ENCODE measurements at regions not wholly inside any gene's neighbourhood (a gene's known extent, or its start where the extent isn't known, plus 50 kb on each side); places are given as distances from the start of the nearest gene placed in this dataset.

GRCh38 chr14:61929651-61930050 is 167.4 kb downstream of the SNAPC1 start:
- no peak overlapping the region for H3K4me3 Mint-ChIP-seq
- H3K4me1 Mint-ChIP-seq: peaks cover 8% of the 10 kb centered on the region
- TF ChIP-seq, protein P1, sequence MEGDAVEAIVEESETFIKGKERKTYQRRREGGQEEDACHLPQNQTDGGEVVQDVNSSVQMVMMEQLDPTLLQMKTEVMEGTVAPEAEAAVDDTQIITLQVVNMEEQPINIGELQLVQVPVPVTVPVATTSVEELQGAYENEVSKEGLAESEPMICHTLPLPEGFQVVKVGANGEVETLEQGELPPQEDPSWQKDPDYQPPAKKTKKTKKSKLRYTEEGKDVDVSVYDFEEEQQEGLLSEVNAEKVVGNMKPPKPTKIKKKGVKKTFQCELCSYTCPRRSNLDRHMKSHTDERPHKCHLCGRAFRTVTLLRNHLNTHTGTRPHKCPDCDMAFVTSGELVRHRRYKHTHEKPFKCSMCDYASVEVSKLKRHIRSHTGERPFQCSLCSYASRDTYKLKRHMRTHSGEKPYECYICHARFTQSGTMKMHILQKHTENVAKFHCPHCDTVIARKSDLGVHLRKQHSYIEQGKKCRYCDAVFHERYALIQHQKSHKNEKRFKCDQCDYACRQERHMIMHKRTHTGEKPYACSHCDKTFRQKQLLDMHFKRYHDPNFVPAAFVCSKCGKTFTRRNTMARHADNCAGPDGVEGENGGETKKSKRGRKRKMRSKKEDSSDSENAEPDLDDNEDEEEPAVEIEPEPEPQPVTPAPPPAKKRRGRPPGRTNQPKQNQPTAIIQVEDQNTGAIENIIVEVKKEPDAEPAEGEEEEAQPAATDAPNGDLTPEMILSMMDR (conservative IDR thresholded peaks at IDR 0.05): no peak
- H3K27ac Mint-ChIP-seq (ENCODE audit: unreplicated experiment): no peak overlapping the region
- no peaks in the 10 kb centered on the region for H3K36me3 Mint-ChIP-seq (ENCODE audit: low read depth)
- H3K27me3 Mint-ChIP-seq (ENCODE audit: low read depth): no peaks in the 10 kb centered on the region
- H3K9me3 Mint-ChIP-seq: no peaks in the 10 kb centered on the region
- DNase-seq (ENCODE audit: low read depth, low spot score): no peak

- no peak overlapping the region for H3K4me3 Mint-ChIP-seq
- no peaks in the 10 kb centered on the region for H3K36me3 Mint-ChIP-seq (ENCODE audit: low read depth)
- H3K9me3 Mint-ChIP-seq: no peaks in the 10 kb centered on the region
- DNase-seq (ENCODE audit: low read depth, low spot score): no peak
- TF ChIP-seq, protein P1 (conservative IDR thresholded peaks at IDR 0.05): no peak
- no peaks in the 10 kb centered on the region for H3K27me3 Mint-ChIP-seq (ENCODE audit: low read depth)
- H3K27ac Mint-ChIP-seq (ENCODE audit: unreplicated experiment): no peak overlapping the region
- peaks cover 8% of the 10 kb centered on the region for H3K4me1 Mint-ChIP-seq
Observed at GRCh38 chr14:61930101-61930857, 168.1 kb downstream of the SNAPC1 start.

GRCh38 chr14:61932974-61933373 is 170.8 kb downstream of the SNAPC1 start:
- H3K4me3 Mint-ChIP-seq: no peak overlapping the region
- H3K27ac Mint-ChIP-seq (ENCODE audit: unreplicated experiment): no peak overlapping the region
- no peaks in the 10 kb centered on the region for H3K36me3 Mint-ChIP-seq (ENCODE audit: low read depth)
- H3K27me3 Mint-ChIP-seq (ENCODE audit: low read depth): no peaks in the 10 kb centered on the region
- TF ChIP-seq, protein P1 (conservative IDR thresholded peaks at IDR 0.05): no peak
- peaks cover 14% of the 10 kb centered on the region for H3K4me1 Mint-ChIP-seq
- no peak for DNase-seq (ENCODE audit: low read depth, low spot score)
- no peaks in the 10 kb centered on the region for H3K9me3 Mint-ChIP-seq

DNA sequence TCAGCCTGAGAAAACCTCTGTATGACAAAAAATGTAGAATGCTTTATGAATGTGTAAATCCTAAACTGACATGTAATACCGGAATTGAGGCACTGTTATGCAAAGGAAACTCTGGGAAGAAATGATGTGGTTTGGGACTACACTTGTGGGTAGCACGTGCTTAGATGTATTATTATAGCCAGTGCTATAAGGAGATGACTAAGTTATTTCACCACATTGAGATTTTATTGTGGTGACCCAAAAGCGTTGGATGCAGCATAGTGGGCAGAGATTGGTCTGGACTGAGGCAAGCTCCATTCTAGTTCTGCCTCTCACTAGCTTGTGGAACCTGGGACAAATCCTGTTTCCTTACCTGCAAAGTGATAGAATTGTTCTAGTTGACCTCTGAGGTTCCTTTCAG is 172.2 kb downstream of the SNAPC1 start:
- peaks cover 14% of the 10 kb centered on the region for H3K4me1 Mint-ChIP-seq
- H3K9me3 Mint-ChIP-seq: no peaks in the 10 kb centered on the region
- no peak for DNase-seq (ENCODE audit: low read depth, low spot score)
- TF ChIP-seq, protein P1 (conservative IDR thresholded peaks at IDR 0.05): no peak
- no peak overlapping the region for H3K4me3 Mint-ChIP-seq
- no peaks in the 10 kb centered on the region for H3K27me3 Mint-ChIP-seq (ENCODE audit: low read depth)
- H3K36me3 Mint-ChIP-seq (ENCODE audit: low read depth): no peaks in the 10 kb centered on the region
- H3K27ac Mint-ChIP-seq (ENCODE audit: unreplicated experiment): no peak overlapping the region

DNA sequence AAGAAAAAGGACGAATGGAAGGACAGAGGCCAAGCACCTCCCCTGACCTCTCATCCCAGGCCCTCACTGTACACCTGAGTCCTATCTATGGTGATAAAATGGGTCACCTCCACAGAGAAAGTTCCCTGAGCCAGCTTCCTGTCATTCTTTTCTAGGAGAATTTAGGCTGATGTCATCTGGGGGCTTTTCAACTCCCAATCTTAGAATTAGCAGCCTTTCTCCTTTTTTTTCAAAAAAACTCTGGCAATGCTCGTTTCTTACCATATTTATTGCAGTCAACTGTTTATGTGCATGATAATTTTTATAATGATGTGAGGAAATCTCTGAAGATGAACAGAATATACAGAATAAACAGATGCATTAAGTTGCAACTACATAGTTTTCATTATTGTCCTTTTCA is 177.6 kb downstream of the SNAPC1 start:
- H3K4me1 Mint-ChIP-seq: peaks cover 24% of the 10 kb centered on the region

More for the DNA sequence above, 177.6 kb downstream of the SNAPC1 start:
- no peaks in the 10 kb centered on the region for H3K36me3 Mint-ChIP-seq (ENCODE audit: low read depth)
- TF ChIP-seq, protein P1 (conservative IDR thresholded peaks at IDR 0.05): no peak
- H3K4me3 Mint-ChIP-seq: no peak overlapping the region
- no peak for DNase-seq (ENCODE audit: low read depth, low spot score)
- peaks cover 5% of the 10 kb centered on the region for H3K9me3 Mint-ChIP-seq
- no peak overlapping the region for H3K27ac Mint-ChIP-seq (ENCODE audit: unreplicated experiment)
- no peaks in the 10 kb centered on the region for H3K27me3 Mint-ChIP-seq (ENCODE audit: low read depth)

All from neural crest cell (in vitro differentiated cells).